OCI-LY3 (cell line): ENCODE measurements at regions not wholly inside any gene's neighbourhood (a gene's known extent, or its start where the extent isn't known, plus 50 kb on each side); places are given as distances from the start of the nearest gene placed in this dataset.

Experiments
- H2AFZ ChIP-seq: fragments of 200-600, 300-600 bp; shearing (Covaris generic); 2 replicates; pipeline ENCODE4 v1.6.0; 2014; ENCODE audit warnings: antibody characterized with exemption, low read depth, low read length
- H3K27ac ChIP-seq: fragments of 200-600, 300-600 bp; sonication (generic); 2 replicates; pipeline ENCODE4 v1.5.1; 2014; ENCODE audit warnings: mild to moderate bottlenecking, low read length, moderate library complexity, mixed read lengths
- H3K27me3 ChIP-seq: fragments of 200-600, 300-600 bp; sonication (generic); 2 replicates; pipeline ENCODE4 v1.6.1; 2014; ENCODE audit warnings: low read depth, low read length, mixed read lengths
- H3K36me3 ChIP-seq: fragments of 200-600, 300-600 bp; sonication (generic); replicated peaks from 2 replicates; pipeline ENCODE3; 2014; ENCODE audit warnings: low read depth, low read length, mixed read lengths
- H3K4me1 ChIP-seq: fragments of 300-600, 200-600 bp; sonication (generic); 2 replicates; pipeline ENCODE4 v1.6.1; 2014; ENCODE audit warnings: low read length, mixed read lengths
- H3K4me2 ChIP-seq: fragments of 200-600, 300-600 bp; sonication (generic); 2 replicates; pipeline ENCODE4 v1.6.1; 2014; ENCODE audit warnings: low read length, mixed read lengths
- H3K4me3 ChIP-seq: fragments of 300-600, 200-600 bp; sonication (generic); 2 replicates; pipeline ENCODE4 v1.5.1; 2014; ENCODE audit warnings: antibody characterized with exemption, mild to moderate bottlenecking, low read length, moderate library complexity
- H3K79me2 ChIP-seq: fragments of 300-600, 200-600 bp; shearing (Covaris generic); 2 replicates; pipeline ENCODE4 v1.6.1; 2014; ENCODE audit warnings: mild to moderate bottlenecking, low read length, mixed read lengths
- H3K9ac ChIP-seq: fragments of 300-600, 200-600 bp; shearing (Covaris generic); 2 replicates; pipeline ENCODE4 v1.6.0; 2014; ENCODE audit warnings: mild to moderate bottlenecking, low read length, moderate library complexity
- H3K9me3 ChIP-seq: fragments of 200-600, 300-600 bp; shearing (Covaris generic); 2 replicates; pipeline ENCODE4 v1.6.1; 2014; ENCODE audit warnings: low read length, mixed read lengths; ENCODE audit not compliant: insufficient read depth
- H4K20me1 ChIP-seq: fragments of 200-600, 300-600 bp; sonication (generic); 2 replicates; pipeline ENCODE4 v1.6.1; 2016; ENCODE audit warnings: low read length, mixed read lengths; ENCODE audit not compliant: insufficient read depth
- CTCF ChIP-seq: fragments of 200-600, 300-600 bp; sonication (generic); IDR thresholded peaks from 2 replicates; pipeline ENCODE4 v1.5.1; 2014; ENCODE audit warnings: antibody characterized with exemption, low read length, low read depth
- EZH2phosphoT487 ChIP-seq: fragments of 200-600 bp; shearing (Covaris generic); IDR thresholded peaks from 2 replicates; pipeline ENCODE4 v1.6.1; 2018; ENCODE audit warnings: antibody characterized with exemption, mixed run types, low read depth

- Histone ChIP-seq H3K4me1 (peaks cover 12% of the 10 kb centered on the region), H3K9ac (no peak overlapping the region), H3K79me2 (no peaks in the 10 kb centered on the region), H3K4me2 (no peak overlapping the region), H3K36me3 (no peaks in the 10 kb centered on the region), H3K9me3 (no peaks in the 10 kb centered on the region), H4K20me1 (no peaks in the 10 kb centered on the region), H3K4me3 (no peak overlapping the region), H3K27ac (no peak overlapping the region), H3K27me3 (no peaks in the 10 kb centered on the region), H2AFZ (no peak overlapping the region)
- TF ChIP-seq EZH2phosphoT487 (no peak), CTCF (no peak)
Measured at GRCh38 chr12:125528281-125528680, 463.0 kb downstream of the AACS start.

- H3K27ac ChIP-seq, result no peak overlapping the region
- no peak overlapping the region for H3K9ac ChIP-seq
- no peaks in the 10 kb centered on the region for H3K79me2 ChIP-seq
- H2AFZ ChIP-seq, result no peak overlapping the region
- no peaks in the 10 kb centered on the region for H3K27me3 ChIP-seq
- TF ChIP-seq CTCF, result no peak
- TF ChIP-seq EZH2phosphoT487, result no peak
- H3K4me3 ChIP-seq, result no peak overlapping the region
- H3K4me2 ChIP-seq, result no peak overlapping the region
- H4K20me1 ChIP-seq, result no peaks in the 10 kb centered on the region
- H3K36me3 ChIP-seq, result no peaks in the 10 kb centered on the region
- peaks cover 13% of the 10 kb centered on the region for H3K4me1 ChIP-seq
- no peaks in the 10 kb centered on the region for H3K9me3 ChIP-seq
Measured at GRCh38 chr12:125530201-125530600, 465.0 kb downstream of the AACS start.

GRCh38 chr12:125530876-125531275 is 465.6 kb downstream of the AACS start:
- Histone ChIP-seq H3K27ac (no peak overlapping the region), H3K9me3 (no peaks in the 10 kb centered on the region), H3K9ac (no peak overlapping the region), H3K27me3 (no peaks in the 10 kb centered on the region), H2AFZ (no peak overlapping the region), H4K20me1 (no peaks in the 10 kb centered on the region), H3K4me1 (peaks cover 13% of the 10 kb centered on the region), H3K36me3 (no peaks in the 10 kb centered on the region), H3K4me3 (no peak overlapping the region), H3K4me2 (no peak overlapping the region), H3K79me2 (no peaks in the 10 kb centered on the region)
- TF ChIP-seq EZH2phosphoT487 (no peak), CTCF (no peak)

DNA sequence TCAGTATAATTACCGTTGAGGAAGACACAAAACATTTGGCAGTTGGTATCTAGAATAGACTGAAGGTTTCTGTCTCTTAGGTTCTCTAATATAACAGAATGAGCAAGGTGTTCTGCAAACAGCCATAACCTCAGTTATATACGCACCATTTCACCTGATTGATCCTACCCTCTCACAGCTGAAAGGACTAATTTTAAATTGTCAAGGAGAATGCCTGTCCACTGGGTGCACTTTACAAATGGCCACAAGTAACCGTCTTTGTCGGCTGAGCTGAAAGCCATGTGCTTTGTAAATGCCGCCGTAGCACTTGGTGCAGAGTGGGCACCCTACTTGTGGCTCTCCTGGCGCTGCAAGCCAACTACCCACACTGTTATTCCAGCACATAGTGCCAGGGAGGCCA is 466.3 kb downstream of the AACS start:
- TF ChIP-seq CTCF, result no peak
- TF ChIP-seq EZH2phosphoT487, result no peak
- H3K27me3 ChIP-seq, result no peaks in the 10 kb centered on the region

More for the DNA sequence above, 466.3 kb downstream of the AACS start:
- Histone ChIP-seq H4K20me1 (no peaks in the 10 kb centered on the region), H3K27ac (no peak overlapping the region), H3K4me1 (peaks cover 13% of the 10 kb centered on the region), H3K9ac (no peak overlapping the region), H3K9me3 (no peaks in the 10 kb centered on the region), H3K79me2 (no peaks in the 10 kb centered on the region), H3K4me3 (no peak overlapping the region), H3K36me3 (no peaks in the 10 kb centered on the region), H3K4me2 (no peak overlapping the region), H2AFZ (no peak overlapping the region)
